Ovary (tissue), 7 donors: ENCODE measurements at regions not wholly inside any gene's neighbourhood (a gene's known extent, or its start where the extent isn't known, plus 50 kb on each side); places are given as distances from the start of the nearest gene placed in this dataset.

Experiments used
- DNase-seq, 5 donors: peaks; one replicate each; pipeline ENCODE4 v3.0.0-alpha.2; 2019 to 2020
- H3K27ac ChIP-seq, 2 donors: fragments of 200-600 bp; one replicate each; pipeline versions ENCODE4 v1.5.1 to v1.8.0; 2019 to 2022
- H3K27me3 ChIP-seq: fragments of 200-600 bp; one replicate; pipeline ENCODE4 v1.8.0; 2022
- H3K36me3 ChIP-seq: fragments of 200-600 bp; sonication (generic); one replicate; pipeline ENCODE4 v1.5.1; 2019
- H3K4me1 ChIP-seq: one replicate; pipeline ENCODE4 v1.8.1; 2013; ENCODE audit warnings: mild to moderate bottlenecking, moderate library complexity; ENCODE audit not compliant: insufficient read depth
- H3K4me3 ChIP-seq: fragments of 200-600 bp; sonication (generic); one replicate; pipeline ENCODE4 v1.5.1; 2017
- H3K9me3 ChIP-seq, 2 donors: fragments of 200-600 bp in 1 of 2; sonication (generic) in 1 of 2; one replicate each; pipeline versions ENCODE4 v1.5.1 to v1.8.1; 2013 to 2019; ENCODE audit warnings: mild to moderate bottlenecking in 1 of 2, moderate library complexity in 1 of 2
- EP300 ChIP-seq: sonication (generic); formaldehyde crosslinking; IDR thresholded peaks from one replicate; pipeline ENCODE4 v1.6.1; 2017; ENCODE audit warnings: antibody characterized with exemption
- POLR2A ChIP-seq: fragments of 450-650 bp; IDR thresholded peaks from one replicate; pipeline ENCODE4 v1.6.1; 2017; ENCODE audit warnings: antibody characterized with exemption, mild to moderate bottlenecking, moderate library complexity
- WGBS, 3 donors: extraction: QIAGEN DNeasy Blood & Tissue Kit in 1 of 3; methylation state at CpG; one replicate each; pipeline versions ENCODE4 v1.1.5 to v1.1.7; 2013 to 2017; 5-methylcytosine and 5-hydroxymethylcytosine counted together
- intact Hi-C, 4 donors: fragments of 100-400 bp; cut with DNase I; formaldehyde crosslinking; loops; one replicate each; pipeline versions ENCODE4 v1.11.0 to v1.15.1; 2022 to 2023
- TF ChIP-seq, protein P1 (sequence below), 3 donors: fragments of 450-650 bp in 2 of 3; fragments of 200-600 bp in 1 of 3; IDR thresholded peaks; one replicate each; pipeline versions ENCODE4 v1.5.1 to v1.8.0; 2016 to 2022; ENCODE audit warnings: antibody characterized with exemption in 3 of 3, mild to moderate bottlenecking in 1 of 3
- donor health status: DM: no; HTN: no; CAD: no; lungs with moderate emphysema.
- donor health status: DM: no; HTN: no; CAD: no.
- donor health status: Bipolar disorder and iron deficiency.
- donor health status: DM: no; HTN: no; CAD: no.
- donor health status: DM: yes; HTN: yes; CAD: no.

DNA sequence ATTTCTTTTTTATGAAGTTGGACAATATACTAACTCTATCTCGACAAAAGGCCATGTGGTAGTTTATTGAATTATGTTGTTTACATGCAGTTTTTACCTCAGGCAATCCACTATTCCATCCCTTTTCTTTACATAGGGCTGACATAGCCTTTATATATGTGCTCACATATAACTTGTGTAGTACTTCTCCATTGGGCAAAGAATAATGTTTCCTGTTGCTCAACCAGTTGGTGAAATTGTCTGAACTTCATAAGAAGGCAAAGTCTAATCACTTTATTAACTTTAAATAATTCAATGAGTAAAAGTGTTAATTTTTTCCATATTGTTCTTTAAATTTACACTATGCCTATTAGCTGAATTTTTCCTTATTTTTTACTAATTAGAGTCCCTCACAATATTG lies 1272.1 kb downstream of the EPHA7 start:
- TF ChIP-seq, protein P1, sequence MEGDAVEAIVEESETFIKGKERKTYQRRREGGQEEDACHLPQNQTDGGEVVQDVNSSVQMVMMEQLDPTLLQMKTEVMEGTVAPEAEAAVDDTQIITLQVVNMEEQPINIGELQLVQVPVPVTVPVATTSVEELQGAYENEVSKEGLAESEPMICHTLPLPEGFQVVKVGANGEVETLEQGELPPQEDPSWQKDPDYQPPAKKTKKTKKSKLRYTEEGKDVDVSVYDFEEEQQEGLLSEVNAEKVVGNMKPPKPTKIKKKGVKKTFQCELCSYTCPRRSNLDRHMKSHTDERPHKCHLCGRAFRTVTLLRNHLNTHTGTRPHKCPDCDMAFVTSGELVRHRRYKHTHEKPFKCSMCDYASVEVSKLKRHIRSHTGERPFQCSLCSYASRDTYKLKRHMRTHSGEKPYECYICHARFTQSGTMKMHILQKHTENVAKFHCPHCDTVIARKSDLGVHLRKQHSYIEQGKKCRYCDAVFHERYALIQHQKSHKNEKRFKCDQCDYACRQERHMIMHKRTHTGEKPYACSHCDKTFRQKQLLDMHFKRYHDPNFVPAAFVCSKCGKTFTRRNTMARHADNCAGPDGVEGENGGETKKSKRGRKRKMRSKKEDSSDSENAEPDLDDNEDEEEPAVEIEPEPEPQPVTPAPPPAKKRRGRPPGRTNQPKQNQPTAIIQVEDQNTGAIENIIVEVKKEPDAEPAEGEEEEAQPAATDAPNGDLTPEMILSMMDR (IDR thresholded peaks at IDR 0.05) = no peak
- no peak for TF ChIP-seq EP300
- TF ChIP-seq POLR2A = no peak
- H3K36me3 ChIP-seq = no peaks in the 10 kb centered on the region
- intact Hi-C loops = no loop called here

DNA sequence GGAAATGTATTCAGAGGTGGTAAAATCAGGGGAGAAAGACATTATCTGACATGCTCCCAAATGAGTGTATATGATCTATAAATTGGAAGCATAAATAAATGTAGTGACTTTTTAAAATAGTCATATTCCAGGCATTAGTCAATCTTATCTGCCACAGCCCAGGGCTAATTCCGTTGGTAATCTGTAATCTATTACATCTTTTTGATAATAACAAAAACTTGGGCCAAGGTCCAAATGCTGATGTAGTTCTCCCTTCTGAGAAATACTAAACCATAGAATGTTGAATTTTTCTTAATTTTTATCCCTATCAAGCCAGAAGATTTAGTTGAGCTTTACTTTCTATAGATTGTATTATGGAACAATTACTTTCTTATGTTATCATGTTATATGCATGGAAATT lies 1279.8 kb downstream of the EPHA7 start:
- TF ChIP-seq, protein P1 (IDR thresholded peaks at IDR 0.05) = no peak
- TF ChIP-seq EP300 (no peak), POLR2A (no peak)
- H3K27ac ChIP-seq = no peak overlapping the region
- WGBS, 3 donors = 20 to 38% (median 26%) methylated on average over 1 of the region's 1 CpG
- no peak overlapping the region for H3K4me3 ChIP-seq
- intact Hi-C loops = no loop called here
- no peaks in the 10 kb centered on the region for H3K4me1 ChIP-seq
- no peaks in the 10 kb centered on the region for H3K27me3 ChIP-seq
- H3K9me3 ChIP-seq = no peaks in the 10 kb centered on the region
- DNase-seq = no peak
- H3K36me3 ChIP-seq = no peaks in the 10 kb centered on the region

More for the DNA sequence above, 1272.1 kb downstream of the EPHA7 start:
- Histone ChIP-seq H3K4me1 (no peaks in the 10 kb centered on the region), H3K9me3 (no peaks in the 10 kb centered on the region), H3K27me3 (no peaks in the 10 kb centered on the region), H3K4me3 (no peak overlapping the region), H3K27ac (no peak overlapping the region)
- no peak for DNase-seq
- whole genome bisulfite sequencing, 3 donors = 23 to 57% (median 23%) methylated on average over 1 of the region's 1 CpG

DNA sequence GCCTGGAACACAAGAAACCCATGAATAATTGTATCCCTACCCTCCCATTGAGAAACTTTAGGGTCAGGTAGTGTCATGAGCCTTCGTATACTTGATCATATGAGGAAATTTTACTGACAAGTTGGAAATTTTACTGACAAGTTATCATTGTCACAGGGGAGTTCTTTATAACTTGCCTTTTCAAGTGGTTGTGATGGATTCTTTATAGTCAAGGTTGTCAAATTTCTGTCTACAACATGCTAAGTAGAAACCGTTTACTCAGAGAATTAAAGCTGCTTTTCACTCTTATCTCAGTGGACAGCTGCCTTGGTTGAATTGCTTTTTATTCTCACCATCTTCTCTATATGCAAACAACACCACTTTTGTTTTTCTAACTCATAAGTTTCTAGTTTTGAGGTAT lies 1286.4 kb downstream of the EPHA7 start:
- H3K9me3 ChIP-seq = no peaks in the 10 kb centered on the region
- H3K27ac ChIP-seq = no peak overlapping the region
- WGBS, 3 donors = 59 to 66% (median 59%) methylated on average over 2 of the region's 2 CpGs
- DNase-seq = no peak
- H3K4me1 ChIP-seq = no peaks in the 10 kb centered on the region
- no peak overlapping the region for H3K4me3 ChIP-seq
- intact Hi-C loops = no loop called here
- no peaks in the 10 kb centered on the region for H3K36me3 ChIP-seq
- TF ChIP-seq EP300 = no peak
- TF ChIP-seq, protein P1 (IDR thresholded peaks at IDR 0.05) = no peak
- TF ChIP-seq POLR2A = no peak
- H3K27me3 ChIP-seq = no peaks in the 10 kb centered on the region

DNA sequence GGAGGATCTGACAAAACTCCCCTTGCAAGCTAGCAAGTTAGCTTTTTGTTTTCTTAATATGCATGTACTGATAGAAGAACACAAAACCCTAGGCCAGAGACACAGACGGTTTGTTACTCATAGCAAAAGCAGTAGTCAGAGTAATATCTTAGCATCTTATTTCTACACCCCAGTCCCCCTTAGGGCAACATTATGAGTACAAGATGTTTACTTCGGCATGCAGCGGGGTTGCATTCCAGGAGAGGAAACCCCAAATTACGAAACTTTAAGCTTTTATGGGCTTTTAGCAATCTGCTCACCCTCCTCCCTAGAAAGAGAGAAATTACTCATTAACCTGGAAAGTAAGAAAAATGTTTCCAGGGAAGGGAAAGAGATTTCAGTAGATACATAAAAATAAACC lies 1286.9 kb downstream of the EPHA7 start:
- intact Hi-C loops = no loop called here
- Histone ChIP-seq H3K27me3 (no peaks in the 10 kb centered on the region), H3K9me3 (no peaks in the 10 kb centered on the region), H3K36me3 (no peaks in the 10 kb centered on the region), H3K4me1 (no peaks in the 10 kb centered on the region), H3K27ac (no peak overlapping the region), H3K4me3 (no peak overlapping the region)
- DNase-seq = no peak
- TF ChIP-seq EP300 = no peak
- no peak for TF ChIP-seq POLR2A
- TF ChIP-seq, protein P1 (IDR thresholded peaks at IDR 0.05) = no peak
- WGBS, 3 donors = 87 to 92% (median 88%) methylated on average over 4 of the region's 4 CpGs

DNA sequence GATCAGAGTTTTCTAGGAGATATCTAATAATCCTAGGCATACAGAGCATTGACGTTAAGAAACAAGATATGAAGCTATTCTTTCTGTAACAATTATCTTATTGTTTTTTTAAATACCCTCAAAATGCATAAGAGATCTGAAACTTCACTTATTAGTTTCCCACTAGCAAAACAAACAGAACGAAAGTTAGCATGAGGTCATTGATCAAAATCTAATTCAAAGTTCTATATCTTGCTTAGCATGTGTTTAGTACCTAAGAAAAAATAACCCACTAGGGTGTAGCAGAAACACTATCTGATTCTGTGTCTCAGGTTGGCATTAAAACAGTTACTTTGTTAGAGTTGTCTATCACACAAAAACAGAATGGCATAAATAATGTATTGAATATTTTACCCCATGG lies 1288.4 kb downstream of the EPHA7 start:
- WGBS, 3 donors = 53 to 79% (median 68%) methylated on average over 2 of the region's 2 CpGs
- TF ChIP-seq, protein P1 (IDR thresholded peaks at IDR 0.05) = no peak
- no peak for TF ChIP-seq POLR2A
- TF ChIP-seq EP300 = no peak
- intact Hi-C loops = no loop called here

More for the DNA sequence above, 1288.4 kb downstream of the EPHA7 start:
- no peak for DNase-seq
- no peaks in the 10 kb centered on the region for H3K4me1 ChIP-seq
- no peak overlapping the region for H3K4me3 ChIP-seq
- H3K27ac ChIP-seq = no peak overlapping the region
- H3K36me3 ChIP-seq = no peaks in the 10 kb centered on the region
- H3K27me3 ChIP-seq = no peaks in the 10 kb centered on the region
- H3K9me3 ChIP-seq = no peaks in the 10 kb centered on the region
